GM12874 (cell line): ENCODE measurements at regions not wholly inside any gene's neighbourhood (a gene's known extent, or its start where the extent isn't known, plus 50 kb on each side); places are given as distances from the start of the nearest gene placed in this dataset.

Experiments used
- CTCF ChIP-seq: IDR thresholded peaks from 2 replicates; pipeline ENCODE4 v1.5.1; 2011; ENCODE audit warnings: low read depth, mild to moderate bottlenecking, control low read depth, low read length, moderate library complexity; ENCODE audit not compliant: insufficient read depth

GRCh38 chr11:92342034-92342720, 117.6 kb downstream of the FAT3 start:
- TF ChIP-seq CTCF, result no peak

- TF ChIP-seq CTCF, result no peak
These were observed 118.3 kb downstream of the FAT3 start for GRCh38 chr11:92342886-92343285.

GRCh38 chr11:92346220-92346619, 121.6 kb downstream of the FAT3 start:
- TF ChIP-seq CTCF, result no peak

- no peak for TF ChIP-seq CTCF
These were observed 122.8 kb downstream of the FAT3 start for GRCh38 chr11:92347454-92347853.

- TF ChIP-seq CTCF, result no peak
These were observed 125.0 kb downstream of the FAT3 start for GRCh38 chr11:92349486-92350156.

- TF ChIP-seq CTCF, result no peak
These were observed 132.7 kb downstream of the FAT3 start for GRCh38 chr11:92357344-92357743.

- no peak for TF ChIP-seq CTCF
These were observed 133.2 kb downstream of the FAT3 start for GRCh38 chr11:92357841-92358240.
